ENCODE measurements at regions not wholly inside any gene's neighbourhood (a gene's known extent, or its start where the extent isn't known, plus 50 kb on each side); places are given as distances from the start of the nearest gene placed in this dataset.

DNA sequence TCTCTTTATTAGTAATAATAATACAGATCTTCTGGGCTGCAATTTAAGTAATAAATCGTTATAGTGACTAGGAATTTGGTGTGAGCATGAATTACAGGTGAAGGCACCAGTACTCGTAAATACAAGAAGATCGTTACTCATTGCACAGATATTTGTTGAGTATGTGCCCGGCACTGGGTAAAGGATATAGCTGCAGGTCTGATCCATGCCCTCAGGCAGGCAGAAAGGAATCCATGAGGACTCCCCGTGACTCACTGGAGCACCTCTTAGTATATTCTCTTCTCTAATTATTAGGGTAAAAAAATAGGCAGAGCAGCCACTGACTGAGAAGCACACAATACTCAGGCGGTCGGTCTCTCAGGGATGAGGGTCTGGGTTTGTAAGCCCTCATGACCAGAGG is 868.3 kb downstream of the RAB28 start:
- no peak for TF ChIP-seq CTCF (IDR thresholded peaks at IDR 0.05)
- TF ChIP-seq POLR2A (IDR thresholded peaks at IDR 0.05), result no peak
- TF ChIP-seq POLR2AphosphoS5 (IDR thresholded peaks at IDR 0.05), result no peak
- TF ChIP-seq EP300 (IDR thresholded peaks at IDR 0.05), result no peak

Data from sigmoid colon (tissue), 4 donors.